ENCODE measurements at regions not wholly inside any gene's neighbourhood (a gene's known extent, or its start where the extent isn't known, plus 50 kb on each side); places are given as distances from the start of the nearest gene placed in this dataset.

DNA sequence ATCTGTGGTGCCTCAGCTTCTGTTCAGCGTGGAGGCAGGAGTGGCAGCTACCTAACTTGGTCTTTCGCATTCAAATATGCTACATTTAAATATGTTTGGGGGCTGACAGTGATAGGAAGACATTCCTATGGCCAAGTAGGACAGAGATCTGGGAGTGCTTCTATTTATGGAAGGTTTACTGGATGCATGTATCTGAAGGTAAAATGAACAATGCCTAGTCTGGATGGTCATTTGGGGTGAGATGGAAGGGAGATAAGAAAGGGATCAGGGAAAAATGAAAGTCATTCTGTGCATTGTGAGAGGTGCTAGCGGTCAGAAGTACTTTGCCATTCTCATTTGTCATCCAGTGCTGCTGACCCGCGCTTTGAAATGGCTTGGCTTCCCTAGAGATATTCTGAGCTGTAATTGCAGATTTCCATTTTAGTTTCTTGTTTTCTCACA is 107.3 kb upstream of the FOXN2 start:
- no peak for DNase-seq (ENCODE audit: low spot score, unreplicated experiment)

DNA sequence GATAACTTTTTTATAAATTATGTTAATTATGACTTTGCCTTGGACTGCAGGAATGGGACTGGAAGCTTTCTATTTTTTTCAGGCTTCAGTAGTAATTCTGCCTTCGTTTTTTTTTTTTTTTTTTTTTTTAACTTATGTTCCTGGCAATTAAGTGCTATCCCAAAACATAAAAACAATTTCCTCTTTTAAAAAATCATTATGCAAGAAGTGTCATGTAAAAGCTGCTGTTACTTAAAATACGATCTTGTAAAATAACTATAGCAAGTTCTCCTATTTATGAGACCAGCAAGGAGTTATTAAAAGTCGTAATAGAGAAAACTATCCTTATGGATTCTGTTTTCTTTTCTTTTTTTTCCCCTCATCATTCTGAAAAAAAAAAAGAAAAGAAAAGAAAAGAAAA is 106.6 kb upstream of the FOXN2 start:
- no peak overlapping the region for H3K4me3 Mint-ChIP-seq (ENCODE audit: low read depth)

More for the DNA sequence above, 107.3 kb upstream of the FOXN2 start:
- H3K4me1 Mint-ChIP-seq (ENCODE audit: low read depth), result peaks cover 9% of the 10 kb centered on the region
- no peaks in the 10 kb centered on the region for H3K36me3 Mint-ChIP-seq (ENCODE audit: insufficient read depth)
- no peak overlapping the region for H3K4me3 Mint-ChIP-seq (ENCODE audit: low read depth)
- TF ChIP-seq, protein P1, sequence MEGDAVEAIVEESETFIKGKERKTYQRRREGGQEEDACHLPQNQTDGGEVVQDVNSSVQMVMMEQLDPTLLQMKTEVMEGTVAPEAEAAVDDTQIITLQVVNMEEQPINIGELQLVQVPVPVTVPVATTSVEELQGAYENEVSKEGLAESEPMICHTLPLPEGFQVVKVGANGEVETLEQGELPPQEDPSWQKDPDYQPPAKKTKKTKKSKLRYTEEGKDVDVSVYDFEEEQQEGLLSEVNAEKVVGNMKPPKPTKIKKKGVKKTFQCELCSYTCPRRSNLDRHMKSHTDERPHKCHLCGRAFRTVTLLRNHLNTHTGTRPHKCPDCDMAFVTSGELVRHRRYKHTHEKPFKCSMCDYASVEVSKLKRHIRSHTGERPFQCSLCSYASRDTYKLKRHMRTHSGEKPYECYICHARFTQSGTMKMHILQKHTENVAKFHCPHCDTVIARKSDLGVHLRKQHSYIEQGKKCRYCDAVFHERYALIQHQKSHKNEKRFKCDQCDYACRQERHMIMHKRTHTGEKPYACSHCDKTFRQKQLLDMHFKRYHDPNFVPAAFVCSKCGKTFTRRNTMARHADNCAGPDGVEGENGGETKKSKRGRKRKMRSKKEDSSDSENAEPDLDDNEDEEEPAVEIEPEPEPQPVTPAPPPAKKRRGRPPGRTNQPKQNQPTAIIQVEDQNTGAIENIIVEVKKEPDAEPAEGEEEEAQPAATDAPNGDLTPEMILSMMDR (IDR thresholded peaks at IDR 0.05; ENCODE audit: unreplicated experiment), result no peak
- peaks cover 3% of the 10 kb centered on the region for H3K9me3 Mint-ChIP-seq (ENCODE audit: low read depth)
- H3K27me3 Mint-ChIP-seq, result no peaks in the 10 kb centered on the region
- no peak overlapping the region for H3K27ac Mint-ChIP-seq

DNA sequence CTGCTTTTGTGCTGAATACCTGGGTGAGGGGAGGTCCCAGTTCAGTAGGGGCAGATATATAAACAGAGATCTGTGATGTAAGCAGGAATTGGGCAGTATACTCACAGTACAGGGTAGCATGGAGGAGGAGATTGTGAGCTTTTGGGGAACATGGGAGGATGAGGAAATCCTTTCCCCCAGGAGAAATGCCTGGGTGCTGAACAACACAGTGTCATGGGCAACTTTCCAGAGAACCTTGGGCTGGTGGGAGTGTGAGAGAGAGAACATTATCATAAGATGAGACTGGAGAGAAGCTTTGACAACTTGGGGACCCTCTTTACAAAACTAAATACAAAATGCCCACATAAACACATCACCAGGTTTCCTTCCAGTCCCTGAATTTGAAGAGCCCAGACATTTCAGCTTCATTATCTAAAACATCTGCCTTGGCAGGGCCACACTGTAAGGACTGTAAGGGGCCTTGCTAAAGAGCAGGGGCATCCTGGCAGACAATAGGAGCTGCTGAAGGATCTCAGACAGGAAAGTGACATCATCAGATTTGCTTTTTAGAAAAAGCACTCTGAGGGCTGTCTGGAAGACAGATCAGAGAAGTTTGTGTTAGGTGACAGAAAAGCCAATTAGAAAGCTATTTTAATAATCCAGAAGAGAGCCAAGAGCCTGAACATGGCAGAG is 105.1 kb upstream of the FOXN2 start:
- DNase-seq (ENCODE audit: low spot score, unreplicated experiment), result no peak
- Mint-ChIP-seq H3K4me1 (ENCODE audit: low read depth) (peaks cover 9% of the 10 kb centered on the region), H3K27me3 (no peaks in the 10 kb centered on the region), H3K9me3 (ENCODE audit: low read depth) (peaks cover 3% of the 10 kb centered on the region), H3K27ac (no peak overlapping the region), H3K36me3 (ENCODE audit: insufficient read depth) (no peaks in the 10 kb centered on the region), H3K4me3 (ENCODE audit: low read depth) (no peak overlapping the region)
- TF ChIP-seq, protein P1 (IDR thresholded peaks at IDR 0.05; ENCODE audit: unreplicated experiment), result no peak

More for the DNA sequence above, 106.6 kb upstream of the FOXN2 start:
- H3K4me1 Mint-ChIP-seq (ENCODE audit: low read depth), result peaks cover 9% of the 10 kb centered on the region
- DNase-seq (ENCODE audit: low spot score, unreplicated experiment), result no peak
- TF ChIP-seq, protein P1 (IDR thresholded peaks at IDR 0.05; ENCODE audit: unreplicated experiment), result no peak
- H3K9me3 Mint-ChIP-seq (ENCODE audit: low read depth), result peaks cover 3% of the 10 kb centered on the region
- no peaks in the 10 kb centered on the region for H3K27me3 Mint-ChIP-seq
- no peak overlapping the region for H3K27ac Mint-ChIP-seq
- H3K36me3 Mint-ChIP-seq (ENCODE audit: insufficient read depth), result no peaks in the 10 kb centered on the region

DNA sequence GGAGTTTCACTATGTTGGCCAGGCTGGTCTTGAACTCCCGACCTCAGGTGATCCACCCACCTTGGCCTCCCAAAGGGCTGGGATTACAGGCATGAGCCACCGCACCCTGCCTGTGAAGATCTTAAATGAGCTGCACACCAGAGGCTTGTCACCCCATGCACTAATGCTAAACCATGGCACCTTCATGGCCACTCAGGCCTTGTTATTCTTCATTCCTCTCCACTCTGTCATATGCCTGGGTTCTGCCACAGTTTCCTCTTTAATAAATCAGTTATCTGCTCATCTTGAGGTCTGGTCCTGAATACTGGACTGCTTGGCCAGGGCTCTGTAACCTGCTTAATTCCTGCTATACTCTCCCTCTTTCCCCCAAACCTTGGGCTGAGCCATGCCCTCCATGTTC is 104.3 kb upstream of the FOXN2 start:
- Mint-ChIP-seq H3K27me3 (no peaks in the 10 kb centered on the region), H3K4me1 (ENCODE audit: low read depth) (peaks cover 8% of the 10 kb centered on the region), H3K4me3 (ENCODE audit: low read depth) (no peak overlapping the region), H3K27ac (no peak overlapping the region), H3K36me3 (ENCODE audit: insufficient read depth) (no peaks in the 10 kb centered on the region), H3K9me3 (ENCODE audit: low read depth) (peaks cover 3% of the 10 kb centered on the region)
- TF ChIP-seq, protein P1 (IDR thresholded peaks at IDR 0.05; ENCODE audit: unreplicated experiment), result no peak
- no peak for DNase-seq (ENCODE audit: low spot score, unreplicated experiment)

DNA sequence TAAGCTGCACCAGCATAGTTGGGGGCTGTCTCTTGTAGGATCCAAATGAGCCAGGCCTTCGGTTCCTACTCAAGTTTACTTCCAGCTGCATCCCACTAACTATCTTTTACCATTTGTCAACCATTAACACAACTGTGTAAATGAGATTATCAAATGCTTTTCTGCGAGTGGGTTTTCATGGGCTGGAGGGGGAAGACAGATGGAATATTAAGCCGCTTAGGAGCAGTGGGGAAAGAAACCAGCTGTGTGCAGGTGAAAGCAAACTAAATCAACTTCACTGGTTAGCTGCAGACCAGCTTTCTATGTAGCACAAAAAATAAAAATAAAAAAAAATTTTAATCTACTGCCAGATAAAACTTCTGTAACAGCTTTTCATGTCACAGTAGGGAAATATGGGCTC is 100.8 kb upstream of the FOXN2 start:
- H3K36me3 Mint-ChIP-seq (ENCODE audit: insufficient read depth), result no peaks in the 10 kb centered on the region
- no peaks in the 10 kb centered on the region for H3K27me3 Mint-ChIP-seq
- H3K27ac Mint-ChIP-seq, result no peak overlapping the region
- DNase-seq (ENCODE audit: low spot score, unreplicated experiment), result no peak
- TF ChIP-seq, protein P1 (IDR thresholded peaks at IDR 0.05; ENCODE audit: unreplicated experiment), result no peak
- no peak overlapping the region for H3K4me3 Mint-ChIP-seq (ENCODE audit: low read depth)
- no peaks in the 10 kb centered on the region for H3K9me3 Mint-ChIP-seq (ENCODE audit: low read depth)
- H3K4me1 Mint-ChIP-seq (ENCODE audit: low read depth), result peaks cover 1% of the 10 kb centered on the region
